ENCODE measurements at regions not wholly inside any gene's neighbourhood (a gene's known extent, or its start where the extent isn't known, plus 50 kb on each side); places are given as distances from the start of the nearest gene placed in this dataset.

- TF ChIP-seq CTCF (IDR thresholded peaks at IDR 0.05 in 8 of 11, conservative IDR thresholded peaks at IDR 0.05 in 3 of 11), result no peak
- no peak for TF ChIP-seq POLR2AphosphoS5 (IDR thresholded peaks at IDR 0.05)
- TF ChIP-seq POLR2A (IDR thresholded peaks at IDR 0.05), result no peak
These were observed 117.8 kb upstream of the CST7 start for GRCh38 chr20:24831232-24831631.
